BE2C (cell line): ENCODE measurements at regions not wholly inside any gene's neighbourhood (a gene's known extent, or its start where the extent isn't known, plus 50 kb on each side); places are given as distances from the start of the nearest gene placed in this dataset.

Experiments
- DNase-seq: peaks from one replicate; pipeline ENCODE4 v3.0.0-alpha.2; 2020
- H3K27me3 ChIP-seq: fragments of 250-450 bp; sonication (Bioruptor Pico); 2 replicates; pipeline ENCODE4 v1.5.1; 2020; ENCODE audit warnings: mild to moderate bottlenecking
- H3K36me3 ChIP-seq: fragments of 250-450 bp; sonication (Bioruptor Pico); 2 replicates; pipeline ENCODE4 v1.5.1; 2020; ENCODE audit warnings: mild to moderate bottlenecking
- H3K4me1 ChIP-seq: fragments of 250-450 bp; sonication (Bioruptor Pico); 2 replicates; pipeline ENCODE4 v1.5.1; 2020
- H3K4me3 ChIP-seq: 2 replicates; pipeline ENCODE4 v1.5.1; 2011; ENCODE audit warnings: low read depth, low read length
- H3K9me3 ChIP-seq: fragments of 250-450 bp; sonication (Bioruptor Pico); 2 replicates; pipeline ENCODE4 v1.5.1; 2020
- TF ChIP-seq, protein P1 (sequence below): IDR thresholded peaks from 2 replicates; pipeline ENCODE4 v1.5.1; 2012; ENCODE audit warnings: mild to moderate bottlenecking, low read depth, low read length

DNA sequence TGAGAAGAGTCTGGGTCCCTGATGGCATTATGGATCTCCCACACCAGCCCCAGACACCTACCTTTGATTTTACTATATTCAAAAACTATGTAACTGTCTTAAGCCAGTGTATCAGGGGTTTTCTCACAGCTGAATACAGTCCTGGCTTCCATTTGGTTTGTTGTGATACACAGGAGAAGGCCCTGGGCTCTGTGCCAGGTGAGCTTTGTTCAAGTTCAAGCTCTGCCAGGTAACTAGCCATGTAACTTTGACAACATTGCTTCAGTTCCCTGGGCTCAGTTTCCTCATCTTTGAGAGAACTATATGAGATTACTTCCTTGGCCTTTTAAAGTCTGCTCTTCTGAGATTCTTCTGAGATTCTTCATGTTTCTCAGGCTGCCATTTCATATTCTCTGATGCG is 327.5 kb upstream of the TENM4 start:
- TF ChIP-seq, protein P1, sequence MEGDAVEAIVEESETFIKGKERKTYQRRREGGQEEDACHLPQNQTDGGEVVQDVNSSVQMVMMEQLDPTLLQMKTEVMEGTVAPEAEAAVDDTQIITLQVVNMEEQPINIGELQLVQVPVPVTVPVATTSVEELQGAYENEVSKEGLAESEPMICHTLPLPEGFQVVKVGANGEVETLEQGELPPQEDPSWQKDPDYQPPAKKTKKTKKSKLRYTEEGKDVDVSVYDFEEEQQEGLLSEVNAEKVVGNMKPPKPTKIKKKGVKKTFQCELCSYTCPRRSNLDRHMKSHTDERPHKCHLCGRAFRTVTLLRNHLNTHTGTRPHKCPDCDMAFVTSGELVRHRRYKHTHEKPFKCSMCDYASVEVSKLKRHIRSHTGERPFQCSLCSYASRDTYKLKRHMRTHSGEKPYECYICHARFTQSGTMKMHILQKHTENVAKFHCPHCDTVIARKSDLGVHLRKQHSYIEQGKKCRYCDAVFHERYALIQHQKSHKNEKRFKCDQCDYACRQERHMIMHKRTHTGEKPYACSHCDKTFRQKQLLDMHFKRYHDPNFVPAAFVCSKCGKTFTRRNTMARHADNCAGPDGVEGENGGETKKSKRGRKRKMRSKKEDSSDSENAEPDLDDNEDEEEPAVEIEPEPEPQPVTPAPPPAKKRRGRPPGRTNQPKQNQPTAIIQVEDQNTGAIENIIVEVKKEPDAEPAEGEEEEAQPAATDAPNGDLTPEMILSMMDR: no peak
- H3K36me3 ChIP-seq: no peaks in the 10 kb centered on the region
- no peaks in the 10 kb centered on the region for H3K4me1 ChIP-seq
- no peak overlapping the region for H3K4me3 ChIP-seq
- no peaks in the 10 kb centered on the region for H3K9me3 ChIP-seq
- H3K27me3 ChIP-seq: no peaks in the 10 kb centered on the region
- DNase-seq: no peak

DNA sequence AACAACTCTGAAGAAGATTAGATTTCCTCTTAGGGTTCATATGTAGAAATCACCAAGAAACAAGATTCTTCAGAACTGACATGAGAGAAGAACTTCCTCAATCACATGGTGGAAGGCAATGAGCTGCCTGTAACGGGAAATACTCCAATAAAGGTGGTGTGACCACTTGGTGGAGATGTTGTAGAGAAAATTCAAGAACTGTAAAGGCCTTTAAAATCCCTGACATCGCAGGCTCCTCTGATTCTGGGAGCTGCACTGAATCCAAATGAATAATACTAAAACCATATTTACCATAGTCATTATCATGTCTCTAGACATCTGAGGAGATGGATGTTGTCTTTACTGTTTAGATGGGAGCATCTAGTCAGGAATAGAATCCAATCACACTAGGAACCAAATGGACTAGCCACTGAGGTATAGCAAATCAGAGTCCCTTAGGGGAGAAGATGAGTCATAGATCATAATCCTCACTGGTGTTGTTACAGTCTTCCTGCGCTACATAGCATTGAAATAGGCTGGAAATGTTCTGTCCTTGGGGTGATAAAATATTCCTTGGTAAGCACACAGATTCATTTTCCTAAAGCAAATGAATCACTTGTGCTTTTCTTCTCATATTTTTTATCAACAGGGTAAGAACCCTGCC is 321.6 kb upstream of the TENM4 start:
- no peaks in the 10 kb centered on the region for H3K27me3 ChIP-seq
- DNase-seq: no peak

DNA sequence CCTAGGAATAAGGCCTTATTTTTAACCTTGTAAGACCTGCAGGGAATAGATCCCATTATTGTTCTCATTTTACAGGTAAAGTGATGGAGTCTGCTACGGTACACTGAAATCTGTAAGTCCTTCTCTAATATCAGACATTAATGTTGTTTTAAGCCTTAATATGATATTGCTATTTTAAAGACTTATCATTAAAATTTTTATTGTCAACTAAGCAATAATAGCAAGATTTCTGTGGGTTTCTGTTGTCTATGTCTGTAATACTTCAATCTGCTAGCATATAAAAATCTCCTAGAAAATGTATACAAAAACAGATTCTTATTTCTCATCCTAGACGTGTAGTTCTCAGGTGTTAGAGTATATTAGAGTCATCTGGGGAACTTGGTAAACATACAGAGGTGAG is 317.5 kb upstream of the TENM4 start:
- DNase-seq: no peak

More for the DNA sequence above, 321.6 kb upstream of the TENM4 start:
- TF ChIP-seq, protein P1: no peak
- no peaks in the 10 kb centered on the region for H3K36me3 ChIP-seq
- no peak overlapping the region for H3K4me3 ChIP-seq
- H3K9me3 ChIP-seq: no peaks in the 10 kb centered on the region
- H3K4me1 ChIP-seq: no peaks in the 10 kb centered on the region

DNA sequence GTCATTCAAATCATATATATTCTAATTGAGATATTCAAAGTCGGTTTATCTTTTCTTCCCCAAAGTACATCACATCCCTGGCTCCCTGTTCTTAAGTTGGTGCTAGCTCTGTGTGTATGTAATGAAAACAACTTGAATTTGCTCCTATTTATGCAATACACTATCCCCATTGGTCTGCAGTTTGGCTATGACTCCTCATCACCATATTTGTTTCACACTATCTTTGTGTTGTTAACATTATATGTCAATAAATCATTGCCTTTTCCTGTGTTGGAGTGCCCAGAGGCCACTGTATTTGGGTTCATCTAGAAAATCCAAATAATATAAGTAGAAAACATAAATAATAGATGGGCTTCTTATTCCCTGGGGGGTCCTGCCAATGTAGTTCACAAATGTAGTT is 306.6 kb upstream of the TENM4 start:
- Histone ChIP-seq H3K27me3 (no peaks in the 10 kb centered on the region), H3K4me3 (no peak overlapping the region)
- DNase-seq: no peak

More for the DNA sequence above, 317.5 kb upstream of the TENM4 start:
- no peak overlapping the region for H3K4me3 ChIP-seq
- H3K9me3 ChIP-seq: no peaks in the 10 kb centered on the region
- no peaks in the 10 kb centered on the region for H3K27me3 ChIP-seq
- H3K4me1 ChIP-seq: no peaks in the 10 kb centered on the region
- no peaks in the 10 kb centered on the region for H3K36me3 ChIP-seq
- TF ChIP-seq, protein P1: no peak

DNA sequence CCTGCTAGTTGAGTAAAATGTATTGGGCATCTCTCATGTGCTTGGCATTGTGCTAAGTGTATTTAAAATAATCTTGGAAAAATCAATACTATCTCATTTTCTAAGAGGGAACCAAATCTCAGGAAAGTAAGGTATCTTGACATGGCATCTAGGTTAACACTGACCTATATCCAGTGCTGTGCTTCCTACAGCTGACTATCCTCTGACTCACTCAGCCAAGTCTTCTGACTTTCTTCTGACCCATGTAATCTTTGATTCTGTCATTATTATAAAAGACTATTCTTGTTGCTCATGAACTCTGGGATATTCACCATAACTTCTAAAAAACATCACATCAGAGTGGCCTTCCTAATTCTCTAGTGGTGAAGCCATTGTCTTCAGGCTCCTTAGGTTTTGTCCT is 304.1 kb upstream of the TENM4 start:
- H3K27me3 ChIP-seq: no peaks in the 10 kb centered on the region
- no peaks in the 10 kb centered on the region for H3K9me3 ChIP-seq
- TF ChIP-seq, protein P1: no peak
- no peaks in the 10 kb centered on the region for H3K4me1 ChIP-seq
- H3K36me3 ChIP-seq: no peaks in the 10 kb centered on the region
- no peak overlapping the region for H3K4me3 ChIP-seq
- DNase-seq: no peak

More for the DNA sequence above, 306.6 kb upstream of the TENM4 start:
- TF ChIP-seq, protein P1: no peak
- Histone ChIP-seq H3K4me1 (no peaks in the 10 kb centered on the region), H3K9me3 (no peaks in the 10 kb centered on the region), H3K36me3 (no peaks in the 10 kb centered on the region)

DNA sequence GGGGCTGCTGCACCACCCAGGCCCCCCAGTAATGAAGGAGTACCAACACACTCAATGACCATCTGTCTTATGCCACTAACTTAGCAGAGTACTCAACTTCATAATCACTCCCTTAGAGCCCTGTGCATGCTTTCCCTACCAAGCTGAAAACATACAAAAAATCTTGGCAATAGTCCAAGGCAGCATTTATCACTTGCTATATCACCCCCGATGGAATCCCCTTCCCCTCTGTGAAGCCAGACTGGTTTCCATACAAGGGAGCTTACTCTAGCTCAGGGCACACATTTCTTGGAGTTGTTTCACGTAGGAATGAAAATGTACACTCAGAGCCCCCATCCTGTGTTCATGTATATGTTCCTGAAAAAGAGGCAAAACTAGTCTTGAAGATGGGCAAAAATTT is 301.3 kb upstream of the TENM4 start:
- H3K4me1 ChIP-seq: no peaks in the 10 kb centered on the region
- H3K36me3 ChIP-seq: no peaks in the 10 kb centered on the region
- DNase-seq: no peak
- H3K4me3 ChIP-seq: no peak overlapping the region
- no peaks in the 10 kb centered on the region for H3K27me3 ChIP-seq
- H3K9me3 ChIP-seq: no peaks in the 10 kb centered on the region
- TF ChIP-seq, protein P1: no peak
